GM23338 (cell line): ENCODE measurements at regions not wholly inside any gene's neighbourhood (a gene's known extent, or its start where the extent isn't known, plus 50 kb on each side); places are given as distances from the start of the nearest gene placed in this dataset.

ENCODE experiments used
- ATAC-seq: fragments of 200-7000 bp; cut with Tn5 transposase; 3 replicates; pipeline ENCODE4 v1.9.1; 2020
- DNase-seq: peaks from one replicate; pipeline ENCODE4 v3.0.0-alpha.2; 2015; ENCODE audit warnings: low spot score
- H2AFZ ChIP-seq: fragments of 200-600 bp; sonication (generic); 2 replicates; pipeline ENCODE4 v1.8.0; 2016; ENCODE audit warnings: antibody characterized with exemption, mild to moderate bottlenecking, moderate library complexity
- H3F3A ChIP-seq: fragments of 200-600 bp; sonication (generic); replicated peaks from 2 replicates; pipeline ENCODE4 v1.8.0; 2017; ENCODE audit warnings: antibody characterized with exemption, mixed run types, low read depth
- H3K27ac ChIP-seq: fragments of 200-600 bp; sonication (generic); 2 replicates; pipeline ENCODE4 v1.6.1; 2016; ENCODE audit warnings: low read depth
- H3K27me3 ChIP-seq: fragments of 200-600 bp; sonication (generic); 2 replicates; pipeline ENCODE4 v1.8.0; 2016; ENCODE audit warnings: mild to moderate bottlenecking, mixed run types, moderate library complexity; ENCODE audit not compliant: insufficient read depth
- H3K36me3 ChIP-seq: fragments of 200-600 bp; sonication (generic); 2 replicates; pipeline ENCODE4 v1.8.0; 2016; ENCODE audit warnings: mild to moderate bottlenecking; ENCODE audit not compliant: insufficient read depth
- H3K4me1 ChIP-seq: fragments of 200-600 bp; sonication (generic); 2 replicates; pipeline ENCODE4 v1.8.0; 2016; ENCODE audit warnings: mild to moderate bottlenecking, moderate library complexity; ENCODE audit not compliant: insufficient read depth
- H3K4me2 ChIP-seq: fragments of 200-600 bp; sonication (generic); 2 replicates; pipeline ENCODE4 v1.7.1; 2017; ENCODE audit warnings: mixed run types
- H3K4me3 ChIP-seq: fragments of 200-600 bp; sonication (generic); 2 replicates; pipeline ENCODE4 v1.6.1; 2016; ENCODE audit warnings: mixed run types
- H3K79me2 ChIP-seq: fragments of 200-600 bp; sonication (generic); replicated peaks from 2 replicates; pipeline ENCODE4 v1.8.0; 2017; ENCODE audit warnings: mild to moderate bottlenecking; ENCODE audit not compliant: insufficient read depth
- H3K9me2 ChIP-seq: fragments of 200-600 bp; sonication (generic); 2 replicates; pipeline ENCODE4 v1.8.0; 2017; ENCODE audit not compliant: insufficient read depth
- H4K20me1 ChIP-seq: fragments of 200-600 bp; sonication (generic); replicated peaks from 2 replicates; pipeline ENCODE4 v1.8.0; 2017; ENCODE audit warnings: mild to moderate bottlenecking; ENCODE audit not compliant: insufficient read depth
- H3K27ac Mint-ChIP-seq: 2 replicates; pipeline ENCODE4 v1.8.0; 2020; ENCODE audit warnings: inconsistent platforms, mild to moderate bottlenecking, moderate library complexity, mixed read lengths
- H3K27me3 Mint-ChIP-seq: 3 replicates; pipeline ENCODE4 v1.8.0; 2022; ENCODE audit warnings: low read depth, mild to moderate bottlenecking, moderate library complexity, mixed read lengths, inconsistent platforms; ENCODE audit not compliant: insufficient read depth, poor library complexity
- H3K36me3 Mint-ChIP-seq: 3 replicates; pipeline ENCODE4 v1.8.0; 2021; ENCODE audit warnings: low read depth, mild to moderate bottlenecking, inconsistent platforms, moderate library complexity, mixed read lengths
- H3K4me1 Mint-ChIP-seq: 3 replicates; pipeline ENCODE4 v1.8.0; 2020; ENCODE audit warnings: mild to moderate bottlenecking, inconsistent platforms, mixed read lengths
- H3K4me3 Mint-ChIP-seq: 3 replicates; pipeline ENCODE4 v1.8.0; 2021; ENCODE audit warnings: moderate library complexity, mild to moderate bottlenecking, inconsistent platforms, mixed read lengths
- H3K9me3 Mint-ChIP-seq: 3 replicates; pipeline ENCODE4 v1.8.0; 2020; ENCODE audit warnings: moderate library complexity, mild to moderate bottlenecking, inconsistent platforms, mixed read lengths
- CREB1 ChIP-seq: fragments of 250-450 bp; sonication (Bioruptor Pico); IDR thresholded peaks from 2 replicates; pipeline ENCODE4 v1.5.0; 2020; ENCODE audit warnings: low read depth, mild to moderate bottlenecking, moderate library complexity
- EZH2phosphoT487 ChIP-seq: fragments of 200-600 bp; sonication (generic); IDR thresholded peaks from one replicate; pipeline ENCODE4 v1.8.1; 2018; ENCODE audit warnings: antibody characterized with exemption; ENCODE audit not compliant: unreplicated experiment
- POLR2AphosphoS5 ChIP-seq: IDR thresholded peaks from 2 replicates; pipeline ENCODE4 v1.6.1; 2016; ENCODE audit warnings: antibody characterized with exemption, low read depth
- REST ChIP-seq: IDR thresholded peaks from one replicate; pipeline ENCODE4 v1.6.1; 2018; ENCODE audit warnings: antibody characterized with exemption; ENCODE audit not compliant: unreplicated experiment
- ZNF331 ChIP-seq: fragments of 250-450 bp; sonication (Bioruptor Pico); IDR thresholded peaks from 2 replicates; pipeline ENCODE4 v1.5.0; 2020; ENCODE audit warnings: low read depth, mild to moderate bottlenecking, moderate library complexity
- TF ChIP-seq, protein P1 (sequence below), 2 experiments: fragments of 200-600 bp in 1 of 2; sonication (generic) in 1 of 2; conservative IDR thresholded peaks; 2 replicates each; pipeline versions ENCODE4 v1.5.1 to v1.6.1; 2016 to 2017; ENCODE audit warnings: antibody characterized with exemption in 2 of 2, low read depth in 2 of 2, mild to moderate bottlenecking in 2 of 2, moderate library complexity in 1 of 2
- TF ChIP-seq, protein P2 (sequence below): IDR thresholded peaks from 2 replicates; pipeline ENCODE4 v1.6.1; 2016; ENCODE audit warnings: antibody characterized with exemption

GRCh38 chr10:27360581-27361172 is 120.1 kb upstream of the ACBD5 start:
- Histone ChIP-seq H3F3A (no peaks in the 10 kb centered on the region), H3K27ac (no peak overlapping the region), H3K27me3 (no peaks in the 10 kb centered on the region), H3K9me2 (no peaks in the 10 kb centered on the region), H3K4me3 (no peak overlapping the region), H3K4me2 (no peak overlapping the region), H3K79me2 (no peaks in the 10 kb centered on the region), H3K4me1 (no peaks in the 10 kb centered on the region), H4K20me1 (no peaks in the 10 kb centered on the region; the same call in 1 of the 2 replicates), H2AFZ (no peak overlapping the region), H3K36me3 (no peaks in the 10 kb centered on the region)
- DNase-seq, result peak; percentile 79
- no peak for TF ChIP-seq POLR2AphosphoS5
- TF ChIP-seq, protein P1, sequence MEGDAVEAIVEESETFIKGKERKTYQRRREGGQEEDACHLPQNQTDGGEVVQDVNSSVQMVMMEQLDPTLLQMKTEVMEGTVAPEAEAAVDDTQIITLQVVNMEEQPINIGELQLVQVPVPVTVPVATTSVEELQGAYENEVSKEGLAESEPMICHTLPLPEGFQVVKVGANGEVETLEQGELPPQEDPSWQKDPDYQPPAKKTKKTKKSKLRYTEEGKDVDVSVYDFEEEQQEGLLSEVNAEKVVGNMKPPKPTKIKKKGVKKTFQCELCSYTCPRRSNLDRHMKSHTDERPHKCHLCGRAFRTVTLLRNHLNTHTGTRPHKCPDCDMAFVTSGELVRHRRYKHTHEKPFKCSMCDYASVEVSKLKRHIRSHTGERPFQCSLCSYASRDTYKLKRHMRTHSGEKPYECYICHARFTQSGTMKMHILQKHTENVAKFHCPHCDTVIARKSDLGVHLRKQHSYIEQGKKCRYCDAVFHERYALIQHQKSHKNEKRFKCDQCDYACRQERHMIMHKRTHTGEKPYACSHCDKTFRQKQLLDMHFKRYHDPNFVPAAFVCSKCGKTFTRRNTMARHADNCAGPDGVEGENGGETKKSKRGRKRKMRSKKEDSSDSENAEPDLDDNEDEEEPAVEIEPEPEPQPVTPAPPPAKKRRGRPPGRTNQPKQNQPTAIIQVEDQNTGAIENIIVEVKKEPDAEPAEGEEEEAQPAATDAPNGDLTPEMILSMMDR (conservative IDR thresholded peaks at IDR 0.05; ENCODE audit: low read depth in 2 of 2), result peak; percentile 90 to 99
- H3K9me3 Mint-ChIP-seq, result no peaks in the 10 kb centered on the region
- no peaks in the 10 kb centered on the region for H3K36me3 Mint-ChIP-seq
- H3K27ac Mint-ChIP-seq, result no peak overlapping the region
- no peak overlapping the region for H3K4me3 Mint-ChIP-seq
- H3K27me3 Mint-ChIP-seq, result no peaks in the 10 kb centered on the region
- peaks cover 3% of the 10 kb centered on the region; the same call in 1 of the 3 replicates for H3K4me1 Mint-ChIP-seq
- peak; percentile 90 for ATAC-seq

DNA sequence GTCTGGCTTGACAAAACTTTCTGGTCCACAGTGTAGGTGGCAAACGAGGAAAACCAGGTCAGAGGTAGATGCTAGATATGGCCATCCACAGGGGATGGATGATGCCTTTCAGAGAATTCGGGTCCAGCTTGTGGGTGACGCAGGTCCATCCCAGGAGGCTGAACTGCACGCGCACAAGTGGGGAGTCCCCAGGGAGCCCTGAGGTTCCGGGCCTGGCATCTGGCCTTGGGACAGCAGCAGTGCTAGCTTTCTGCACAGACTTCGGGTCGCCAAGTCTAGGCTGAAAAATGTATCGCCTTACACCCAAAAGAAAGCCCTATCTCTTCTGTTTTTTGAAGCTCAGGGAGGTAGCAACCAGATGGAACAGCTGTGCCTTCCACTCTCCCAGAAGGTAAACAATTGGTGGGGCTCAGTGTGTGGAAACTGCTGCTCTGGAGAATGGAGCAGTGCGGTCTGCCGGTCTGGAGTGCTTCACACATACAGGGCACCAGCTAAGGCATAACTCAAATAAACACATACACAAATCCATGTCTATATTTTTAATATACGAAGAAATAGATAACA is 119.3 kb upstream of the ACBD5 start:
- H3K4me3 ChIP-seq, result no peak overlapping the region
- H3K4me3 Mint-ChIP-seq, result no peak overlapping the region
- TF ChIP-seq EZH2phosphoT487 (no peak), POLR2AphosphoS5 (no peak), CREB1 (CRISPR knock-in tag) (no peak), REST (no peak), ZNF331 (CRISPR knock-in tag) (no peak)
- TF ChIP-seq, protein P2, sequence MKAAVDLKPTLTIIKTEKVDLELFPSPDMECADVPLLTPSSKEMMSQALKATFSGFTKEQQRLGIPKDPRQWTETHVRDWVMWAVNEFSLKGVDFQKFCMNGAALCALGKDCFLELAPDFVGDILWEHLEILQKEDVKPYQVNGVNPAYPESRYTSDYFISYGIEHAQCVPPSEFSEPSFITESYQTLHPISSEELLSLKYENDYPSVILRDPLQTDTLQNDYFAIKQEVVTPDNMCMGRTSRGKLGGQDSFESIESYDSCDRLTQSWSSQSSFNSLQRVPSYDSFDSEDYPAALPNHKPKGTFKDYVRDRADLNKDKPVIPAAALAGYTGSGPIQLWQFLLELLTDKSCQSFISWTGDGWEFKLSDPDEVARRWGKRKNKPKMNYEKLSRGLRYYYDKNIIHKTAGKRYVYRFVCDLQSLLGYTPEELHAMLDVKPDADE, result no peak
- TF ChIP-seq, protein P1 (conservative IDR thresholded peaks at IDR 0.05; ENCODE audit: low read depth in 2 of 2), result no peak

More for the DNA sequence above, 119.3 kb upstream of the ACBD5 start:
- no peaks in the 10 kb centered on the region for H3K4me1 ChIP-seq
- H3K36me3 ChIP-seq, result no peaks in the 10 kb centered on the region
- no peaks in the 10 kb centered on the region for H3K9me2 ChIP-seq
- no peak overlapping the region for H3K27ac ChIP-seq
- Mint-ChIP-seq H3K4me1 (peaks cover 5% of the 10 kb centered on the region; the same call in 2 of the 3 replicates), H3K27ac (no peak overlapping the region), H3K36me3 (no peaks in the 10 kb centered on the region), H3K9me3 (no peaks in the 10 kb centered on the region), H3K27me3 (no peaks in the 10 kb centered on the region)
- no peak for DNase-seq
- H2AFZ ChIP-seq, result peak overlapping the region; percentile 38; the same call in 1 of the 2 replicates
- no peak; the same call in 2 of the 3 replicates for ATAC-seq
- no peaks in the 10 kb centered on the region for H3K27me3 ChIP-seq
- H4K20me1 ChIP-seq, result no peaks in the 10 kb centered on the region; the same call in 1 of the 2 replicates
- no peaks in the 10 kb centered on the region for H3K79me2 ChIP-seq
- no peaks in the 10 kb centered on the region for H3F3A ChIP-seq
- H3K4me2 ChIP-seq, result no peak overlapping the region
